Fibroblast of lung (primary cell): ENCODE measurements at regions not wholly inside any gene's neighbourhood (a gene's known extent, or its start where the extent isn't known, plus 50 kb on each side); places are given as distances from the start of the nearest gene placed in this dataset.

Experiments used
- CTCF ChIP-seq, 2 donors: IDR thresholded peaks in 1 of 2; conservative IDR thresholded peaks in 1 of 2; 1 replicate in 1 of 2; 2 replicates in 1 of 2; pipeline ENCODE4 v1.5.1; 2011 to 2012; ENCODE audit warnings: low read length in 2 of 2, control low read depth in 1 of 2, inconsistent platforms in 1 of 2, low read depth in 1 of 2, mild to moderate bottlenecking in 1 of 2
- EZH2 ChIP-seq: IDR thresholded peaks from 2 replicates; pipeline ENCODE4 v1.5.1; 2012; ENCODE audit warnings: low read length, control low read depth, mild to moderate bottlenecking; ENCODE audit errors: missing control alignments

- TF ChIP-seq EZH2: no peak
- no peak for TF ChIP-seq CTCF (conservative IDR thresholded peaks at IDR 0.05 in 1 of 2, IDR thresholded peaks at IDR 0.05 in 1 of 2; ENCODE audit: low read depth in 1 of 2, low read length in 2 of 2)
These were observed 151.1 kb upstream of the ADGRL3 start for GRCh38 chr4:61049018-61049417.
